Testis (tissue), 2 donors: ENCODE measurements at regions not wholly inside any gene's neighbourhood (a gene's known extent, or its start where the extent isn't known, plus 50 kb on each side); places are given as distances from the start of the nearest gene placed in this dataset.

ENCODE experiments used
- DNase-seq: peaks from one replicate; pipeline ENCODE4 v3.0.0-alpha.2; 2019
- H3K27ac ChIP-seq, 2 donors: fragments of 200-600 bp; sonication (generic); one replicate each; pipeline ENCODE4 v1.5.1; 2019
- H3K27me3 ChIP-seq: fragments of 200-600 bp; sonication (generic); one replicate; pipeline ENCODE4 v1.5.1; 2019
- H3K36me3 ChIP-seq: fragments of 200-600 bp; sonication (generic); one replicate; pipeline ENCODE4 v1.5.1; 2017; ENCODE audit warnings: low read depth; ENCODE audit errors: missing control alignments
- H3K4me1 ChIP-seq: fragments of 200-600 bp; sonication (generic); one replicate; pipeline ENCODE4 v1.5.1; 2019
- H3K4me3 ChIP-seq, 2 donors: fragments of 200-600 bp; sonication (generic); one replicate each; pipeline ENCODE4 v1.5.1; 2017 to 2019
- H3K9me3 ChIP-seq: fragments of 200-600 bp; sonication (generic); one replicate; pipeline ENCODE4 v1.5.1; 2017
- POLR2A ChIP-seq: fragments of 450-650 bp; IDR thresholded peaks from one replicate; pipeline ENCODE4 v1.6.1; 2017; ENCODE audit warnings: antibody characterized with exemption, mild to moderate bottlenecking, moderate library complexity
- WGBS, 2 donors: methylation state at CpG; one replicate each; pipeline ENCODE4 v1.1.5; 2018; 5-methylcytosine and 5-hydroxymethylcytosine counted together
- intact Hi-C: fragments of 100-400 bp; cut with DNase I; formaldehyde crosslinking; loops from one replicate; pipeline ENCODE4 v1.15.1; 2023; ENCODE audit warnings: low total_unique reads
- TF ChIP-seq, protein P1 (sequence below), 3 experiments: fragments of 450-650 bp in 2 of 3; fragments of 200-600 bp in 1 of 3; sonication (generic) in 1 of 3; IDR thresholded peaks; one replicate each; pipeline ENCODE4 v1.5.1; 2016 to 2019; ENCODE audit warnings: antibody characterized with exemption in 3 of 3, mild to moderate bottlenecking in 2 of 3, moderate library complexity in 1 of 3

GRCh38 chr16:73206151-73206707 is 158.3 kb upstream of the ZFHX3 start:
- no peak for DNase-seq
- no peaks in the 10 kb centered on the region for H3K9me3 ChIP-seq
- no peak overlapping the region for H3K27ac ChIP-seq
- H3K4me1 ChIP-seq: no peaks in the 10 kb centered on the region
- no peak overlapping the region for H3K4me3 ChIP-seq
- 95 to 97% methylated on average over 2 of the region's 2 CpGs for WGBS, 2 donors
- H3K27me3 ChIP-seq: no peaks in the 10 kb centered on the region
- no peaks in the 10 kb centered on the region for H3K36me3 ChIP-seq
- no peak for TF ChIP-seq POLR2A
- TF ChIP-seq, protein P1, sequence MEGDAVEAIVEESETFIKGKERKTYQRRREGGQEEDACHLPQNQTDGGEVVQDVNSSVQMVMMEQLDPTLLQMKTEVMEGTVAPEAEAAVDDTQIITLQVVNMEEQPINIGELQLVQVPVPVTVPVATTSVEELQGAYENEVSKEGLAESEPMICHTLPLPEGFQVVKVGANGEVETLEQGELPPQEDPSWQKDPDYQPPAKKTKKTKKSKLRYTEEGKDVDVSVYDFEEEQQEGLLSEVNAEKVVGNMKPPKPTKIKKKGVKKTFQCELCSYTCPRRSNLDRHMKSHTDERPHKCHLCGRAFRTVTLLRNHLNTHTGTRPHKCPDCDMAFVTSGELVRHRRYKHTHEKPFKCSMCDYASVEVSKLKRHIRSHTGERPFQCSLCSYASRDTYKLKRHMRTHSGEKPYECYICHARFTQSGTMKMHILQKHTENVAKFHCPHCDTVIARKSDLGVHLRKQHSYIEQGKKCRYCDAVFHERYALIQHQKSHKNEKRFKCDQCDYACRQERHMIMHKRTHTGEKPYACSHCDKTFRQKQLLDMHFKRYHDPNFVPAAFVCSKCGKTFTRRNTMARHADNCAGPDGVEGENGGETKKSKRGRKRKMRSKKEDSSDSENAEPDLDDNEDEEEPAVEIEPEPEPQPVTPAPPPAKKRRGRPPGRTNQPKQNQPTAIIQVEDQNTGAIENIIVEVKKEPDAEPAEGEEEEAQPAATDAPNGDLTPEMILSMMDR (IDR thresholded peaks at IDR 0.05): no peak
- intact Hi-C loops: no loop called here

DNA sequence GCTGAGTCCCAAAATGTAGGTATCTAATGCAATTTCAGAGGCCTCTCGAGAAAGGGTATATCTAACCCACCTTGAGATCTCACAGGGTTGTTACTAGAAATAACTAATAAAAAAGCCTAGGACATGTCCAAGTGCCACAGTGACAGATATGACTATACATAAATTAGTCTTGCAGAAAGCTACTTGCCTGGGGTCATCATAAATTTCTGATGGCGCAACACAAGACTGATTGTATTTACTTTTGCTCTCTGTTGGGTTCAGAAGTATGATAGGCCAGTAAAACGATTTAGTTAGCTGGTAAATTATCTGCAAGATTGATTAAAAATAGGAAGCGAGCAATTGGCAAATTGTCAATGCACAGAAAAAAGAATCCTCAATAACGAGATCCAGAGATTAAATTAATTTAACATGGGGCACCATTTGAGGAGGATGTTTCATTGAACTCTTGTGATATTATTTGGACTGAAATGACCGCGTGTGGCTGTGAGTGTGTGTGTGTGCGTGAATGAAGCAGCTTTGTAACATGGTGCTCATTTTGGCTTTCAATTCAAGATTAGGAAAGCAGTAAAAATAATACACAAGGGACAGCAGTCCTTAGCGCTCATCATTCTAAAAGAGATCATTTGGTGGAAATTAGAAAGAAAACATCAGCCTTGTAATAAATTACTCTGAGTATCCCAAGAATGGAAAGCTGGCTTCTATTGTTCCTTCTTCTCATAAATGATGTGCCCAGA is 157.4 kb upstream of the ZFHX3 start:
- intact Hi-C loops: no loop called here
- no peak for TF ChIP-seq POLR2A
- TF ChIP-seq, protein P1 (IDR thresholded peaks at IDR 0.05): no peak
- Histone ChIP-seq H3K4me1 (no peaks in the 10 kb centered on the region), H3K4me3 (no peak overlapping the region), H3K9me3 (no peaks in the 10 kb centered on the region), H3K27me3 (no peaks in the 10 kb centered on the region), H3K27ac (no peak overlapping the region), H3K36me3 (no peaks in the 10 kb centered on the region)
- 85 to 87% methylated on average over 9 of the region's 9 CpGs for WGBS, 2 donors
- DNase-seq: no peak

DNA sequence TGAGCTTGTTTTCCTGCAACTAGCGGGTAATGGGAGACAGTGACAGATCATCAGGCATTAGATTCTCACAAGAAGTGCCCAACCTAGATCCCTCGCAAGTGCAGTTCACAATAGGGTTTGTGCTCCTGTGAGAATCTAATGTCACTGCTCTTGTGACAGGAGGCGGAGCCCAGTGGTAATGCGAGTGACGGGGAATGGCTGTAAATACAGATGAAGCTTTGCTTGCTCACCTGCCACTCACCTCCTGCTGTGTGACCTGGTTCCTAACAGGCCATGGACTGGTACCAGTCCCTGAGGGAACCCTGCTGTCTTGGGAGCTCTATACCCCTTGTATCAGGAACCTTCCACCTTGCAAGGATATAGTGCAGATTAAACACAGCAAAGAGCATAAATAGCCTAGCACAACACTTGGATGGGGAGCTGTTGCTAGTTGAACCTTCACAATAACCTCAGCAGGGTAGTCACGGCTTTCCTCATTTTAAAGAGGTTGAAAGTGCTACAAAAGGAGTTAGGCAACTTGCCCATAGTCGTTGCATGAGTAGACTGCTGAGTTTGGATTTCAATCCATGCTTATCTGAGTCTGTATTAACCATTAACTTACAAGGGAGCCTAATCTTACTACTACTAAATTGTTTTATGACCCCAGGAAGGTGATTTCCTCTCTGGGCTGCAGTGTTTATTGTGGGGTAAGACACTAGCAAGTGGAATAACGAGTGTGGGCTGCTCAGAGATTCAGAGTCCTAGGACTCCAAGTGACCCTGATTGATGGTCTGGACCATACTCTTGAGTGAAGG is 156.6 kb upstream of the ZFHX3 start:
- 86 to 93% methylated on average over 8 of the region's 8 CpGs for WGBS, 2 donors
- no peak overlapping the region for H3K27ac ChIP-seq
- no peaks in the 10 kb centered on the region for H3K36me3 ChIP-seq
- no peaks in the 10 kb centered on the region for H3K9me3 ChIP-seq
- intact Hi-C loops: no loop called here
- no peaks in the 10 kb centered on the region for H3K27me3 ChIP-seq
- no peak overlapping the region for H3K4me3 ChIP-seq
- no peak for DNase-seq
- H3K4me1 ChIP-seq: no peaks in the 10 kb centered on the region
- TF ChIP-seq, protein P1 (IDR thresholded peaks at IDR 0.05): no peak
- no peak for TF ChIP-seq POLR2A

- Histone ChIP-seq H3K27me3 (no peaks in the 10 kb centered on the region), H3K9me3 (no peaks in the 10 kb centered on the region), H3K36me3 (no peaks in the 10 kb centered on the region), H3K4me1 (no peaks in the 10 kb centered on the region), H3K27ac (no peak overlapping the region), H3K4me3 (no peak overlapping the region)
- DNase-seq: no peak
- TF ChIP-seq, protein P1 (IDR thresholded peaks at IDR 0.05): no peak
- no peak for TF ChIP-seq POLR2A
- intact Hi-C loops: no loop called here
- WGBS, 2 donors: 39 to 56% methylated on average over 5 of the region's 5 CpGs
These were observed 154.3 kb upstream of the ZFHX3 start for GRCh38 chr16:73202161-73202729.
